ENCODE measurements at regions not wholly inside any gene's neighbourhood (a gene's known extent, or its start where the extent isn't known, plus 50 kb on each side); places are given as distances from the start of the nearest gene placed in this dataset.

- CTCF ChIA-PET: no interaction called here
- Mint-ChIP-seq H3K27me3 (ENCODE audit: low read depth) (no peaks in the 10 kb centered on the region), H3K9me3 (peaks cover 7% of the 10 kb centered on the region), H3K36me3 (ENCODE audit: low read depth) (no peaks in the 10 kb centered on the region), H3K4me3 (no peak overlapping the region), H3K4me1 (ENCODE audit: low read depth) (no peaks in the 10 kb centered on the region), H3K27ac (no peak overlapping the region)
- intact Hi-C loops (cut with micrococcal nuclease): no loop called here
- DNase-seq: no peak
Observed at GRCh38 chr1:193931356-193931755, 744.9 kb upstream of the B3GALT2 start.

- H3K27me3 Mint-ChIP-seq (ENCODE audit: low read depth): no peaks in the 10 kb centered on the region
- CTCF ChIA-PET: no interaction called here
- H3K27ac Mint-ChIP-seq: no peak overlapping the region
- H3K9me3 Mint-ChIP-seq: peaks cover 8% of the 10 kb centered on the region
- no peak overlapping the region for H3K4me3 Mint-ChIP-seq
- no peaks in the 10 kb centered on the region for H3K4me1 Mint-ChIP-seq (ENCODE audit: low read depth)
- no peaks in the 10 kb centered on the region for H3K36me3 Mint-ChIP-seq (ENCODE audit: low read depth)
- no peak for DNase-seq
- intact Hi-C loops (cut with micrococcal nuclease): no loop called here
Observed at GRCh38 chr1:193929374-193930033, 743.1 kb upstream of the B3GALT2 start.

- H3K4me1 Mint-ChIP-seq (ENCODE audit: low read depth): no peaks in the 10 kb centered on the region
- peaks cover 8% of the 10 kb centered on the region for H3K9me3 Mint-ChIP-seq
- no peak overlapping the region for H3K27ac Mint-ChIP-seq
- no peak overlapping the region for H3K4me3 Mint-ChIP-seq
- H3K36me3 Mint-ChIP-seq (ENCODE audit: low read depth): no peaks in the 10 kb centered on the region
- no peaks in the 10 kb centered on the region for H3K27me3 Mint-ChIP-seq (ENCODE audit: low read depth)
- CTCF ChIA-PET: interaction anchor here (0.6 kb wide), 1 partner anchor 10 kb away, joined by 3 read pairs; no protein-coding TSS in a partner anchor
- intact Hi-C loops (cut with micrococcal nuclease): no loop called here
- no peak for DNase-seq
Observed at GRCh38 chr1:193927550-193927949, 741.1 kb upstream of the B3GALT2 start.

GRCh38 chr1:193926956-193927355, 740.5 kb upstream of the B3GALT2 start:
- Mint-ChIP-seq H3K9me3 (peaks cover 8% of the 10 kb centered on the region), H3K36me3 (ENCODE audit: low read depth) (no peaks in the 10 kb centered on the region), H3K27ac (no peak overlapping the region), H3K27me3 (ENCODE audit: low read depth) (no peaks in the 10 kb centered on the region), H3K4me1 (ENCODE audit: low read depth) (no peaks in the 10 kb centered on the region), H3K4me3 (no peak overlapping the region)
- DNase-seq: no peak
- intact Hi-C loops (cut with micrococcal nuclease): no loop called here
- CTCF ChIA-PET: interaction anchor here (0.6 kb wide), 1 partner anchor 10 kb away, joined by 3 read pairs; no protein-coding TSS in a partner anchor

- intact Hi-C loops (cut with micrococcal nuclease): no loop called here
Observed at GRCh38 chr1:193919827-193920226, 733.4 kb upstream of the B3GALT2 start.

GRCh38 chr1:193916452-193916851, 730.0 kb upstream of the B3GALT2 start:
- H3K36me3 Mint-ChIP-seq (ENCODE audit: low read depth): no peaks in the 10 kb centered on the region
- intact Hi-C loops (cut with micrococcal nuclease): no loop called here
- H3K9me3 Mint-ChIP-seq: no peaks in the 10 kb centered on the region
- H3K4me1 Mint-ChIP-seq (ENCODE audit: low read depth): no peaks in the 10 kb centered on the region
- no peak for DNase-seq
- CTCF ChIA-PET: no interaction called here
- H3K4me3 Mint-ChIP-seq: no peak overlapping the region
- no peaks in the 10 kb centered on the region for H3K27me3 Mint-ChIP-seq (ENCODE audit: low read depth)
- no peak overlapping the region for H3K27ac Mint-ChIP-seq

More at GRCh38 chr1:193919827-193920226, 733.4 kb upstream of the B3GALT2 start:
- Mint-ChIP-seq H3K27ac (no peak overlapping the region), H3K9me3 (peaks cover 4% of the 10 kb centered on the region), H3K36me3 (ENCODE audit: low read depth) (no peaks in the 10 kb centered on the region), H3K4me1 (ENCODE audit: low read depth) (no peaks in the 10 kb centered on the region), H3K4me3 (no peak overlapping the region), H3K27me3 (ENCODE audit: low read depth) (no peaks in the 10 kb centered on the region)
- DNase-seq: no peak
- CTCF ChIA-PET: no interaction called here

GRCh38 chr1:193914871-193915270, 728.5 kb upstream of the B3GALT2 start:
- no peak overlapping the region for H3K4me3 Mint-ChIP-seq
- DNase-seq: no peak
- CTCF ChIA-PET: no interaction called here
- H3K9me3 Mint-ChIP-seq: no peaks in the 10 kb centered on the region
- no peaks in the 10 kb centered on the region for H3K27me3 Mint-ChIP-seq (ENCODE audit: low read depth)
- H3K4me1 Mint-ChIP-seq (ENCODE audit: low read depth): no peaks in the 10 kb centered on the region
- intact Hi-C loops (cut with micrococcal nuclease): no loop called here
- no peak overlapping the region for H3K27ac Mint-ChIP-seq
- no peaks in the 10 kb centered on the region for H3K36me3 Mint-ChIP-seq (ENCODE audit: low read depth)

GRCh38 chr1:193909406-193910082, 723.1 kb upstream of the B3GALT2 start:
- Mint-ChIP-seq H3K27me3 (ENCODE audit: low read depth) (no peaks in the 10 kb centered on the region), H3K36me3 (ENCODE audit: low read depth) (no peaks in the 10 kb centered on the region), H3K27ac (no peak overlapping the region), H3K4me1 (ENCODE audit: low read depth) (no peaks in the 10 kb centered on the region), H3K4me3 (no peak overlapping the region), H3K9me3 (no peaks in the 10 kb centered on the region)
- no peak for DNase-seq
- CTCF ChIA-PET: no interaction called here
- intact Hi-C loops (cut with micrococcal nuclease): no loop called here

GRCh38 chr1:193905288-193906085, 719.1 kb upstream of the B3GALT2 start:
- no peak for DNase-seq
- no peak overlapping the region for H3K27ac Mint-ChIP-seq
- H3K4me3 Mint-ChIP-seq: no peak overlapping the region
- no peaks in the 10 kb centered on the region for H3K27me3 Mint-ChIP-seq (ENCODE audit: low read depth)
- no peaks in the 10 kb centered on the region for H3K36me3 Mint-ChIP-seq (ENCODE audit: low read depth)
- CTCF ChIA-PET: no interaction called here
- no peaks in the 10 kb centered on the region for H3K9me3 Mint-ChIP-seq
- intact Hi-C loops (cut with micrococcal nuclease): no loop called here
- no peaks in the 10 kb centered on the region for H3K4me1 Mint-ChIP-seq (ENCODE audit: low read depth)

- Mint-ChIP-seq H3K27me3 (ENCODE audit: low read depth) (no peaks in the 10 kb centered on the region), H3K36me3 (ENCODE audit: low read depth) (peaks cover 2% of the 10 kb centered on the region), H3K27ac (no peak overlapping the region), H3K4me3 (no peak overlapping the region), H3K9me3 (peaks cover 5% of the 10 kb centered on the region), H3K4me1 (ENCODE audit: low read depth) (no peaks in the 10 kb centered on the region)
- intact Hi-C loops (cut with micrococcal nuclease): no loop called here
- no peak for DNase-seq
- CTCF ChIA-PET: no interaction called here
Observed at GRCh38 chr1:193891788-193892187, 705.4 kb upstream of the B3GALT2 start.

- DNase-seq: no peak
- Mint-ChIP-seq H3K27ac (no peak overlapping the region), H3K36me3 (ENCODE audit: low read depth) (peaks cover 2% of the 10 kb centered on the region), H3K4me3 (no peak overlapping the region), H3K9me3 (peaks cover 5% of the 10 kb centered on the region), H3K27me3 (ENCODE audit: low read depth) (no peaks in the 10 kb centered on the region), H3K4me1 (ENCODE audit: low read depth) (no peaks in the 10 kb centered on the region)
- intact Hi-C loops (cut with micrococcal nuclease): no loop called here
- CTCF ChIA-PET: interaction anchor here (0.6 kb wide), 1 partner anchor 863 kb away, joined by 3 read pairs; no protein-coding TSS in a partner anchor
Observed at GRCh38 chr1:193890935-193891334, 704.5 kb upstream of the B3GALT2 start.

GRCh38 chr1:193884848-193885558, 698.6 kb upstream of the B3GALT2 start:
- Mint-ChIP-seq H3K27ac (no peak overlapping the region), H3K4me1 (ENCODE audit: low read depth) (no peaks in the 10 kb centered on the region), H3K36me3 (ENCODE audit: low read depth) (peaks cover 2% of the 10 kb centered on the region), H3K9me3 (peaks cover 7% of the 10 kb centered on the region), H3K4me3 (no peak overlapping the region), H3K27me3 (ENCODE audit: low read depth) (no peaks in the 10 kb centered on the region)
- CTCF ChIA-PET: interaction anchor here (1.0 kb wide), 1 partner anchor 9 kb away, joined by 3 read pairs; no protein-coding TSS in a partner anchor
- intact Hi-C loops (cut with micrococcal nuclease): no loop called here
- no peak for DNase-seq
